MM.1S (cell line): ENCODE measurements at regions not wholly inside any gene's neighbourhood (a gene's known extent, or its start where the extent isn't known, plus 50 kb on each side); places are given as distances from the start of the nearest gene placed in this dataset.

Source experiments
- DNase-seq: peaks from one replicate; pipeline ENCODE4 v3.0.0-alpha.2; 2015
- H2AFZ ChIP-seq: fragments of 300-600 bp; sonication (generic); 2 replicates; pipeline ENCODE4 v1.6.0; 2016; ENCODE audit warnings: antibody characterized with exemption, low read length
- H3F3A ChIP-seq: fragments of 300-600 bp; sonication (generic); 2 replicates; pipeline ENCODE4 v1.6.1; 2016; ENCODE audit warnings: mild to moderate bottlenecking, antibody characterized with exemption, low read length, moderate library complexity, mixed read lengths; ENCODE audit not compliant: insufficient read depth
- H3K27ac ChIP-seq: fragments of 300-600 bp; sonication (generic); 2 replicates; pipeline ENCODE4 v1.5.1; 2016; ENCODE audit warnings: mild to moderate bottlenecking, low read length
- H3K27me3 ChIP-seq: fragments of 300-600 bp; sonication (generic); replicated peaks from 2 replicates; pipeline ENCODE4 v1.6.0; 2016; ENCODE audit warnings: low read length; ENCODE audit not compliant: insufficient read depth
- H3K36me3 ChIP-seq: fragments of 300-600 bp; sonication (generic); replicated peaks from 2 replicates; pipeline ENCODE4 v1.6.1; 2016; ENCODE audit warnings: mild to moderate bottlenecking, low read length, mixed read lengths; ENCODE audit not compliant: insufficient read depth
- H3K4me1 ChIP-seq: fragments of 300-600 bp; sonication (generic); 2 replicates; pipeline ENCODE4 v1.6.1; 2016; ENCODE audit warnings: low read length, mixed read lengths
- H3K4me2 ChIP-seq: fragments of 300-600 bp; sonication (generic); 2 replicates; pipeline ENCODE4 v1.6.0; 2016; ENCODE audit warnings: low read depth, low read length
- H3K4me3 ChIP-seq: fragments of 300-600 bp; sonication (generic); 2 replicates; pipeline ENCODE4 v1.5.1; 2016; ENCODE audit warnings: low read length, mixed read lengths
- H3K79me2 ChIP-seq: fragments of 300-600 bp; sonication (generic); 2 replicates; pipeline ENCODE4 v1.6.1; 2016; ENCODE audit warnings: mixed run types, low read length, mixed read lengths
- H3K9ac ChIP-seq: fragments of 300-600 bp; sonication (generic); 2 replicates; pipeline ENCODE4 v1.6.1; 2016; ENCODE audit warnings: low read length, mixed read lengths
- H3K9me2 ChIP-seq: fragments of 300-600 bp; sonication (generic); replicated peaks from 2 replicates; pipeline ENCODE4 v1.6.1; 2016; ENCODE audit warnings: mild to moderate bottlenecking, low read length, mixed read lengths; ENCODE audit not compliant: insufficient read depth
- H3K9me3 ChIP-seq: fragments of 300-600 bp; sonication (generic); replicated peaks from 2 replicates; pipeline ENCODE4 v1.6.1; 2016; ENCODE audit warnings: mild to moderate bottlenecking, low read length, mixed read lengths; ENCODE audit not compliant: insufficient read depth
- H4K20me1 ChIP-seq: fragments of 300-600 bp; sonication (generic); 2 replicates; pipeline ENCODE4 v1.6.1; 2016; ENCODE audit warnings: mild to moderate bottlenecking, low read length, moderate library complexity, mixed read lengths; ENCODE audit not compliant: insufficient read depth
- EZH2 ChIP-seq: fragments of 300-600 bp; sonication (generic); optimal IDR thresholded peaks from 2 replicates; pipeline ENCODE3; 2017; ENCODE audit warnings: low read depth, mild to moderate bottlenecking, antibody characterized with exemption, low read length, mixed read lengths
- EZH2phosphoT487 ChIP-seq: fragments of 300-600 bp; sonication (generic); IDR thresholded peaks from 2 replicates; pipeline ENCODE4 v1.6.1; 2018; ENCODE audit warnings: antibody characterized with exemption, low read length
- TF ChIP-seq, protein P1 (sequence below): fragments of 300-600 bp; sonication (generic); IDR thresholded peaks from 2 replicates; pipeline ENCODE4 v1.5.1; 2016; ENCODE audit warnings: antibody characterized with exemption, low read length, mixed read lengths

DNA sequence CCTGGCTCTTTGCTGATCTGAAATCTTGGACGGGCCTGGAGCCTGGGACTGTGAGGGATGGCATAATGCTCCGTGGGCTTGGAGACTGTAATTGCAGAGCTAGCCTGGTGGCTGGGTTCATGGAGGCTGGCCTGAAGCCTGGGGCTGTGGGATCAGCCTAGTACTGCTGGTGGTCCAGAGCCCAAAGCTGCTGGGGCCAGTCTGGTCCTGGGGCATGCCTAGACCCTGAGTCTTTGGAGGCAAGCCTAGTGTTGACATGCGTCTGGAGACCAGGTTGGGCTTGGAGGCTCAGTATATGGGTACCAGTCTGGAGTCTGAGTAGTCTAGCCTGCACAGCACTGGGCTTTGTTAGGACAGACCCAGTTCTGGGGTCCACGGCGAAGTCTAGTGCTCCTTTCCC, 172.0 kb upstream of the ZC4H2 start:
- Histone ChIP-seq H3K4me3 (no peak overlapping the region), H3K9ac (no peak overlapping the region), H3K9me3 (no peaks in the 10 kb centered on the region), H3K79me2 (no peaks in the 10 kb centered on the region), H3K36me3 (no peaks in the 10 kb centered on the region), H3K4me1 (no peaks in the 10 kb centered on the region), H3K27ac (no peak overlapping the region), H3K9me2 (no peaks in the 10 kb centered on the region), H3K4me2 (no peak overlapping the region), H4K20me1 (no peaks in the 10 kb centered on the region), H3K27me3 (no peaks in the 10 kb centered on the region), H3F3A (no peaks in the 10 kb centered on the region), H2AFZ (no peak overlapping the region)
- DNase-seq, result no peak
- TF ChIP-seq EZH2phosphoT487, result no peak
- TF ChIP-seq, protein P1, sequence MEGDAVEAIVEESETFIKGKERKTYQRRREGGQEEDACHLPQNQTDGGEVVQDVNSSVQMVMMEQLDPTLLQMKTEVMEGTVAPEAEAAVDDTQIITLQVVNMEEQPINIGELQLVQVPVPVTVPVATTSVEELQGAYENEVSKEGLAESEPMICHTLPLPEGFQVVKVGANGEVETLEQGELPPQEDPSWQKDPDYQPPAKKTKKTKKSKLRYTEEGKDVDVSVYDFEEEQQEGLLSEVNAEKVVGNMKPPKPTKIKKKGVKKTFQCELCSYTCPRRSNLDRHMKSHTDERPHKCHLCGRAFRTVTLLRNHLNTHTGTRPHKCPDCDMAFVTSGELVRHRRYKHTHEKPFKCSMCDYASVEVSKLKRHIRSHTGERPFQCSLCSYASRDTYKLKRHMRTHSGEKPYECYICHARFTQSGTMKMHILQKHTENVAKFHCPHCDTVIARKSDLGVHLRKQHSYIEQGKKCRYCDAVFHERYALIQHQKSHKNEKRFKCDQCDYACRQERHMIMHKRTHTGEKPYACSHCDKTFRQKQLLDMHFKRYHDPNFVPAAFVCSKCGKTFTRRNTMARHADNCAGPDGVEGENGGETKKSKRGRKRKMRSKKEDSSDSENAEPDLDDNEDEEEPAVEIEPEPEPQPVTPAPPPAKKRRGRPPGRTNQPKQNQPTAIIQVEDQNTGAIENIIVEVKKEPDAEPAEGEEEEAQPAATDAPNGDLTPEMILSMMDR, result no peak
- TF ChIP-seq EZH2, result no peak

DNA sequence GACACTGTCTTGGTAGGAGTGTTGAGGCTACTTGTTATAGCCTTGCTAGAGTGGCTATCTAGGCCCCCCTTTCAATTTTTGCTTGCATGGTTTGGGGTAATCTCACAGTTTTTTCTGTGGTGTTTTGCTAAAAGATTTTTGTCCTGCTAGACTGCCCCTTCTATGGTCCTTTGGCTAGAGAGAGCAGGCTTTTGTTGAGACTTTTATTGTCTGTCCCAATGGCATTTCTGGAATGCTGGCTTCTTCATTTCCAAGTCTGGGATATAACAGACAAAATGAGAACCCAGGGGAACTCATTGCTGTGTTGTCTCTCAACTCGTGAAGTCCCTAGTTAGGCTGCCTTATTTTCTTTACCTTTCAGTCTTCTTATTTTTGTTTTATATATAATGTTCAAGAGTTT, 160.2 kb upstream of the ZC4H2 start:
- Histone ChIP-seq H2AFZ (no peak overlapping the region), H3K79me2 (no peaks in the 10 kb centered on the region), H3K36me3 (no peaks in the 10 kb centered on the region), H3K9me2 (no peaks in the 10 kb centered on the region), H3K27me3 (no peaks in the 10 kb centered on the region), H3K9ac (no peak overlapping the region), H3K9me3 (no peaks in the 10 kb centered on the region), H3K27ac (no peak overlapping the region), H3K4me3 (no peak overlapping the region), H3K4me1 (no peaks in the 10 kb centered on the region), H3K4me2 (no peak overlapping the region), H4K20me1 (no peaks in the 10 kb centered on the region), H3F3A (no peaks in the 10 kb centered on the region)
- DNase-seq, result no peak
- TF ChIP-seq, protein P1, result no peak
- no peak for TF ChIP-seq EZH2
- no peak for TF ChIP-seq EZH2phosphoT487

DNA sequence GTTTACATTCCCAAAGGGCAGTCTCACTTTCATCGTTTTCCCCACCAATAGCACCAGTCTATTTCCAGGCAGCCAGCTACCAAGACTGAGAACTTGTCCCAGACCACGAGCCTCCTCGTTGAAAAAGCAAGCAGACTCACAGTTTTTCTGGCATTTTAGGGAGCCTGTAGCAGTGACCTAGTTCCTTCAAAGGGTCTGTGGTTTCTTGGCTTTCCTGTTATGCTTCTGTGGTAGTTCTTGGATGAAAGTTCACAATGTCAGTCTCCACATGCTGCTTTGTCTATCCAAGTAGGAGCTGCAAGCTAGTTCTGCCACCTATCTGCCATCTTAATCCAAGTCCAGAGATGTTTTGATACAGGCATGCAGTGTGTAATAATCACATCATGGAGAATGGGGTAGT, 151.6 kb upstream of the ZC4H2 start:
- H3K9me3 ChIP-seq, result no peaks in the 10 kb centered on the region
- H3K4me2 ChIP-seq, result no peak overlapping the region
- no peak overlapping the region for H3K4me3 ChIP-seq

More for the DNA sequence above, 151.6 kb upstream of the ZC4H2 start:
- no peaks in the 10 kb centered on the region for H4K20me1 ChIP-seq
- H2AFZ ChIP-seq, result no peak overlapping the region
- peak; percentile 29 for DNase-seq
- H3K9ac ChIP-seq, result no peak overlapping the region
- H3K9me2 ChIP-seq, result no peaks in the 10 kb centered on the region
- TF ChIP-seq EZH2 (no peak), EZH2phosphoT487 (no peak)
- TF ChIP-seq, protein P1, result no peak
- H3K27me3 ChIP-seq, result no peaks in the 10 kb centered on the region
- H3K4me1 ChIP-seq, result no peaks in the 10 kb centered on the region
- H3K36me3 ChIP-seq, result no peaks in the 10 kb centered on the region
- H3K27ac ChIP-seq, result no peak overlapping the region
- H3F3A ChIP-seq, result no peaks in the 10 kb centered on the region
- no peaks in the 10 kb centered on the region for H3K79me2 ChIP-seq
